Neural cell (in vitro differentiated cells): ENCODE measurements at regions not wholly inside any gene's neighbourhood (a gene's known extent, or its start where the extent isn't known, plus 50 kb on each side); places are given as distances from the start of the nearest gene placed in this dataset.

Source experiments
- H2AFZ ChIP-seq: fragments of 200-600, 300-800 bp; sonication (generic), shearing (Covaris generic); 2 replicates; pipeline ENCODE4 v1.6.0; 2014; ENCODE audit warnings: low read depth, mild to moderate bottlenecking, antibody characterized with exemption, low read length, moderate library complexity
- H3F3A ChIP-seq: fragments of 200-600 bp; shearing (Covaris generic); 2 replicates; pipeline ENCODE4 v1.6.1; 2016; ENCODE audit warnings: mild to moderate bottlenecking, moderate library complexity, mixed read lengths, antibody characterized with exemption, low read length; ENCODE audit not compliant: insufficient read depth, poor library complexity, severe bottlenecking
- H3K27ac ChIP-seq: fragments of 200-600, 300-800 bp; sonication (generic), shearing (Covaris generic); 2 replicates; pipeline ENCODE4 v1.5.1; 2014; ENCODE audit warnings: mild to moderate bottlenecking, low read length, moderate library complexity
- H3K27me3 ChIP-seq: fragments of 300-800, 200-600 bp; sonication (generic), shearing (Covaris generic); 2 replicates; pipeline ENCODE4 v1.6.0; 2014; ENCODE audit warnings: mild to moderate bottlenecking, low read depth, low read length, moderate library complexity; ENCODE audit not compliant: insufficient read depth
- H3K36me3 ChIP-seq: fragments of 300-800, 200-600 bp; sonication (generic), shearing (Covaris generic); 2 replicates; pipeline ENCODE4 v1.5.1; 2014; ENCODE audit warnings: mild to moderate bottlenecking, antibody characterized with exemption, low read length, moderate library complexity; ENCODE audit not compliant: insufficient read depth
- H3K4me2 ChIP-seq: fragments of 300-800, 200-600 bp; sonication (generic), shearing (Covaris generic); 2 replicates; pipeline ENCODE4 v1.6.0; 2014; ENCODE audit warnings: mild to moderate bottlenecking, low read length
- H3K4me3 ChIP-seq: fragments of 300-800, 200-600 bp; sonication (generic), shearing (Covaris generic); 2 replicates; pipeline ENCODE4 v1.5.1; 2014; ENCODE audit warnings: mild to moderate bottlenecking, low read length, moderate library complexity
- H3K79me2 ChIP-seq: fragments of 200-600 bp; shearing (Covaris generic); replicated peaks from 2 replicates; pipeline ENCODE4 v1.6.0; 2014; ENCODE audit warnings: mild to moderate bottlenecking, low read length, moderate library complexity; ENCODE audit not compliant: insufficient read depth
- H3K9ac ChIP-seq: fragments of 300-800, 200-600 bp; sonication (generic), shearing (Covaris generic); 2 replicates; pipeline ENCODE4 v1.6.1; 2016; ENCODE audit warnings: mild to moderate bottlenecking, low read length, mixed read lengths
- H3K9me2 ChIP-seq: fragments of 200-600 bp; shearing (Covaris generic); 2 replicates; pipeline ENCODE4 v1.6.1; 2016; ENCODE audit warnings: mild to moderate bottlenecking, low read length, mixed read lengths; ENCODE audit not compliant: insufficient read depth
- H3K9me3 ChIP-seq: fragments of 200-600, 300-800 bp; sonication (generic), shearing (Covaris generic); 2 replicates; pipeline ENCODE4 v1.6.1; 2016; ENCODE audit warnings: mild to moderate bottlenecking, mixed run types, low read length, moderate library complexity, mixed read lengths
- H4K20me1 ChIP-seq: fragments of 200-600 bp; shearing (Covaris generic); 2 replicates; pipeline ENCODE4 v1.6.1; 2016; ENCODE audit warnings: mild to moderate bottlenecking, mixed run types; ENCODE audit not compliant: insufficient read depth
- EP300 ChIP-seq: fragments of 450-650 bp; conservative IDR thresholded peaks from 2 replicates; pipeline ENCODE4 v1.6.1; 2014; ENCODE audit warnings: antibody characterized with exemption, mild to moderate bottlenecking, moderate library complexity; ENCODE audit not compliant: poor library complexity, severe bottlenecking
- EZH2 ChIP-seq: fragments of 200-600, 300-800 bp; shearing (Covaris generic), sonication (generic); IDR thresholded peaks from 2 replicates; pipeline ENCODE4 v1.6.1; 2014; ENCODE audit warnings: antibody characterized with exemption, low read length, borderline replicate concordance, mild to moderate bottlenecking; ENCODE audit not compliant: insufficient read depth, poor library complexity, severe bottlenecking
- MXI1 ChIP-seq: fragments of 450-650 bp; conservative IDR thresholded peaks from 2 replicates; pipeline ENCODE4 v1.6.1; 2014; ENCODE audit warnings: antibody characterized with exemption, mild to moderate bottlenecking; ENCODE audit not compliant: poor library complexity, severe bottlenecking
- POLR2AphosphoS5 ChIP-seq: IDR thresholded peaks from 2 replicates; pipeline ENCODE4 v1.6.1; 2012
- RAD21 ChIP-seq: fragments of 450-650 bp; conservative IDR thresholded peaks from 2 replicates; pipeline ENCODE4 v1.6.1; 2014; ENCODE audit warnings: antibody characterized with exemption, mild to moderate bottlenecking, moderate library complexity
- SMC3 ChIP-seq: fragments of 450-650 bp; conservative IDR thresholded peaks from 2 replicates; pipeline ENCODE4 v1.6.1; 2014; ENCODE audit warnings: antibody characterized with exemption, mild to moderate bottlenecking, moderate library complexity; ENCODE audit not compliant: poor library complexity
- TAF1 ChIP-seq: IDR thresholded peaks from 2 replicates; pipeline ENCODE4 v1.6.1; 2012; ENCODE audit warnings: low read depth
- TF ChIP-seq, protein P1 (sequence below): fragments of 450-650 bp; IDR thresholded peaks from 2 replicates; pipeline ENCODE4 v1.5.1; 2014; ENCODE audit warnings: antibody characterized with exemption, mild to moderate bottlenecking, moderate library complexity; ENCODE audit not compliant: poor library complexity, severe bottlenecking
- TF ChIP-seq, protein P2 (sequence below): IDR thresholded peaks from 2 replicates; pipeline ENCODE4 v1.6.1; 2012; ENCODE audit warnings: borderline replicate concordance

DNA sequence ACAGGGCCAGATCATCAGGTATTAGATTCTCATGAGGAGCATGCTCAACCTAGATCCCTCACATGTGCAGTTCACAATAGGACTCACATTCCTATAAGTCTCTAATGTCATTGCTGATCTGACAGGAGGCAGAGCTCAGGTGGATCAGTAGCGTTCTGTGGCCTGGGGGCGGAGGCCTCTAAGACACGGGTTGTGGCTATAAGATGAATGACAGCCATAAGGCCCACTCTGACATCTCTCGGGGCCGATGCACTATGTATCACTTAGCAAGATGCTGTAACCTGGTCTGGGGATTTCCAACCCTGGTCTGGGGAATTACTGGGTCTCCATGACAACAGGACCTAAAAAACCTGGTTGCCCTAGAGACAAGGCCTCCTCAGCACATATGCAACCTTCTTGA lies 932.7 kb downstream of the TBC1D22A start:
- Histone ChIP-seq H3K4me2 (no peak overlapping the region), H3K9me3 (no peaks in the 10 kb centered on the region), H3K79me2 (no peaks in the 10 kb centered on the region), H3K27ac (no peak overlapping the region), H2AFZ (no peak overlapping the region), H3K9me2 (no peaks in the 10 kb centered on the region), H3K27me3 (no peaks in the 10 kb centered on the region), H4K20me1 (no peaks in the 10 kb centered on the region), H3K36me3 (no peaks in the 10 kb centered on the region), H3K9ac (no peak overlapping the region), H3F3A (no peaks in the 10 kb centered on the region), H3K4me3 (no peak overlapping the region)
- TF ChIP-seq TAF1 (no peak), SMC3 (no peak), MXI1 (no peak), POLR2AphosphoS5 (no peak), EZH2 (no peak), RAD21 (no peak), EP300 (no peak)
- TF ChIP-seq, protein P1, sequence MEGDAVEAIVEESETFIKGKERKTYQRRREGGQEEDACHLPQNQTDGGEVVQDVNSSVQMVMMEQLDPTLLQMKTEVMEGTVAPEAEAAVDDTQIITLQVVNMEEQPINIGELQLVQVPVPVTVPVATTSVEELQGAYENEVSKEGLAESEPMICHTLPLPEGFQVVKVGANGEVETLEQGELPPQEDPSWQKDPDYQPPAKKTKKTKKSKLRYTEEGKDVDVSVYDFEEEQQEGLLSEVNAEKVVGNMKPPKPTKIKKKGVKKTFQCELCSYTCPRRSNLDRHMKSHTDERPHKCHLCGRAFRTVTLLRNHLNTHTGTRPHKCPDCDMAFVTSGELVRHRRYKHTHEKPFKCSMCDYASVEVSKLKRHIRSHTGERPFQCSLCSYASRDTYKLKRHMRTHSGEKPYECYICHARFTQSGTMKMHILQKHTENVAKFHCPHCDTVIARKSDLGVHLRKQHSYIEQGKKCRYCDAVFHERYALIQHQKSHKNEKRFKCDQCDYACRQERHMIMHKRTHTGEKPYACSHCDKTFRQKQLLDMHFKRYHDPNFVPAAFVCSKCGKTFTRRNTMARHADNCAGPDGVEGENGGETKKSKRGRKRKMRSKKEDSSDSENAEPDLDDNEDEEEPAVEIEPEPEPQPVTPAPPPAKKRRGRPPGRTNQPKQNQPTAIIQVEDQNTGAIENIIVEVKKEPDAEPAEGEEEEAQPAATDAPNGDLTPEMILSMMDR: no peak
- TF ChIP-seq, protein P2, sequence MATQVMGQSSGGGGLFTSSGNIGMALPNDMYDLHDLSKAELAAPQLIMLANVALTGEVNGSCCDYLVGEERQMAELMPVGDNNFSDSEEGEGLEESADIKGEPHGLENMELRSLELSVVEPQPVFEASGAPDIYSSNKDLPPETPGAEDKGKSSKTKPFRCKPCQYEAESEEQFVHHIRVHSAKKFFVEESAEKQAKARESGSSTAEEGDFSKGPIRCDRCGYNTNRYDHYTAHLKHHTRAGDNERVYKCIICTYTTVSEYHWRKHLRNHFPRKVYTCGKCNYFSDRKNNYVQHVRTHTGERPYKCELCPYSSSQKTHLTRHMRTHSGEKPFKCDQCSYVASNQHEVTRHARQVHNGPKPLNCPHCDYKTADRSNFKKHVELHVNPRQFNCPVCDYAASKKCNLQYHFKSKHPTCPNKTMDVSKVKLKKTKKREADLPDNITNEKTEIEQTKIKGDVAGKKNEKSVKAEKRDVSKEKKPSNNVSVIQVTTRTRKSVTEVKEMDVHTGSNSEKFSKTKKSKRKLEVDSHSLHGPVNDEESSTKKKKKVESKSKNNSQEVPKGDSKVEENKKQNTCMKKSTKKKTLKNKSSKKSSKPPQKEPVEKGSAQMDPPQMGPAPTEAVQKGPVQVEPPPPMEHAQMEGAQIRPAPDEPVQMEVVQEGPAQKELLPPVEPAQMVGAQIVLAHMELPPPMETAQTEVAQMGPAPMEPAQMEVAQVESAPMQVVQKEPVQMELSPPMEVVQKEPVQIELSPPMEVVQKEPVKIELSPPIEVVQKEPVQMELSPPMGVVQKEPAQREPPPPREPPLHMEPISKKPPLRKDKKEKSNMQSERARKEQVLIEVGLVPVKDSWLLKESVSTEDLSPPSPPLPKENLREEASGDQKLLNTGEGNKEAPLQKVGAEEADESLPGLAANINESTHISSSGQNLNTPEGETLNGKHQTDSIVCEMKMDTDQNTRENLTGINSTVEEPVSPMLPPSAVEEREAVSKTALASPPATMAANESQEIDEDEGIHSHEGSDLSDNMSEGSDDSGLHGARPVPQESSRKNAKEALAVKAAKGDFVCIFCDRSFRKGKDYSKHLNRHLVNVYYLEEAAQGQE: no peak

DNA sequence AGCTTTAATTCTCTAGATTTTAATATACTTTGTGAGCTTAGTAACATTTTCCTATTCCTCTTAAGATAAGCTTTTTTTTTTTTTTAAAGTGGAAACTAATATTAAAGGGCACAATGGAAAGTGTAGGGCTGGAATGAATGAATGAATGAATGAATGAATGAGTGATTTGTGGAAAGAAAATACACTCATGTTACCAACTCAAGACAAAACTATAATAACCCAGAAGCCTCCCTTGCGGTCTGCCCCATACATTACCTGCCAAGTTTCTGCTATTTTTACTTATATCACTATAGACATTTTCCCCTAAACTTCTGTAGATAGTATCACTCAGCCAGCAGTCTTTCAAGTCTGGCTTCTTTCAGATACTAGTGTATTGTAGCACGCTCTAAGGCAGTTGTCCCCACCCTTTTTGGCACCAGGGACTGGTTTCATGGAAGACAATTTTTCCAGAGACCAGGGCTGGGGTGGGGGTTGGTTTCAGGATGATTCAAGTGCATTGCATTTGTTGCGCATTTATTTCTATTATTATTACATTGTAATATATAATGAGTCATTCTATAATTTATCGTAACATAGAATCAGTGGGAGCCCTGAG lies 932.2 kb downstream of the TBC1D22A start:
- Histone ChIP-seq H3K4me2 (no peak overlapping the region), H3K9me2 (no peaks in the 10 kb centered on the region), H2AFZ (no peak overlapping the region), H3K9ac (no peak overlapping the region), H3K27me3 (no peaks in the 10 kb centered on the region), H3K4me3 (no peak overlapping the region), H3K27ac (no peak overlapping the region), H4K20me1 (no peaks in the 10 kb centered on the region), H3K79me2 (no peaks in the 10 kb centered on the region), H3K36me3 (no peaks in the 10 kb centered on the region), H3F3A (no peaks in the 10 kb centered on the region), H3K9me3 (no peaks in the 10 kb centered on the region)
- TF ChIP-seq MXI1 (no peak), RAD21 (no peak), TAF1 (no peak), POLR2AphosphoS5 (no peak), EP300 (no peak), SMC3 (no peak), EZH2 (no peak)
- TF ChIP-seq, protein P2: no peak
- TF ChIP-seq, protein P1: no peak
